ENCODE measurements at regions not wholly inside any gene's neighbourhood (a gene's known extent, or its start where the extent isn't known, plus 50 kb on each side); places are given as distances from the start of the nearest gene placed in this dataset.

DNA sequence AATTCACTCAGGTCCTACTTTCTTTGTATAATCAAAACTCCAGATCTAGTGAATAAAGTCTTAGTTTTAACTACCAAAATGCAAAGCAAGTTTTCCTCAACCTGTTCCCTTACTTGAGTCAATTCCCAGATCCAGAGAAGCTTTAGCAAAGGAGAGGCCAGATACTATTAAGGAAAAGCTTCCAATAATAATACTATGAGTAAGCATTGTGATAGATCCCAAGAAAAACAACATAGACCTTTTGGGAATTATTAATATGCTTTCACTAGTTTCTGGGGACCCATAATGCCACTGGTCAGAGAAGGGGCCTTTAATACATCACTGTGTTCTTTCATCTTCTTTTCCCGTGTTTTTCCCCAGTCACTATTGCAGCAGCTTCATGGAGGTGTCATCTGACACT, 339.9 kb upstream of the CDIN1 start:
- Histone ChIP-seq H3K4me1 (ENCODE audit: control insufficient read depth, low read length) (no peaks in the 10 kb centered on the region), H3K27me3 (ENCODE audit: control insufficient read depth, low read length) (no peaks in the 10 kb centered on the region), H3K4me3 (ENCODE audit: low read length) (no peak overlapping the region), H3K9me3 (ENCODE audit: control insufficient read depth, insufficient read depth, low read length) (no peaks in the 10 kb centered on the region), H4K20me1 (ENCODE audit: control insufficient read depth, insufficient read depth, low read depth, low read length) (no peaks in the 10 kb centered on the region), H3K4me2 (ENCODE audit: low read length) (no peak overlapping the region), H3F3A (ENCODE audit: control insufficient read depth, insufficient read depth) (no peaks in the 10 kb centered on the region), H3K36me3 (ENCODE audit: control insufficient read depth, low read length) (no peaks in the 10 kb centered on the region), H3K9me2 (replicated peaks; ENCODE audit: control insufficient read depth, low read length) (no peaks in the 10 kb centered on the region), H3K27ac (ENCODE audit: low read depth, low read length) (no peak overlapping the region), H3K79me2 (ENCODE audit: control insufficient read depth, low read length) (no peaks in the 10 kb centered on the region)
- TF ChIP-seq, protein P1, sequence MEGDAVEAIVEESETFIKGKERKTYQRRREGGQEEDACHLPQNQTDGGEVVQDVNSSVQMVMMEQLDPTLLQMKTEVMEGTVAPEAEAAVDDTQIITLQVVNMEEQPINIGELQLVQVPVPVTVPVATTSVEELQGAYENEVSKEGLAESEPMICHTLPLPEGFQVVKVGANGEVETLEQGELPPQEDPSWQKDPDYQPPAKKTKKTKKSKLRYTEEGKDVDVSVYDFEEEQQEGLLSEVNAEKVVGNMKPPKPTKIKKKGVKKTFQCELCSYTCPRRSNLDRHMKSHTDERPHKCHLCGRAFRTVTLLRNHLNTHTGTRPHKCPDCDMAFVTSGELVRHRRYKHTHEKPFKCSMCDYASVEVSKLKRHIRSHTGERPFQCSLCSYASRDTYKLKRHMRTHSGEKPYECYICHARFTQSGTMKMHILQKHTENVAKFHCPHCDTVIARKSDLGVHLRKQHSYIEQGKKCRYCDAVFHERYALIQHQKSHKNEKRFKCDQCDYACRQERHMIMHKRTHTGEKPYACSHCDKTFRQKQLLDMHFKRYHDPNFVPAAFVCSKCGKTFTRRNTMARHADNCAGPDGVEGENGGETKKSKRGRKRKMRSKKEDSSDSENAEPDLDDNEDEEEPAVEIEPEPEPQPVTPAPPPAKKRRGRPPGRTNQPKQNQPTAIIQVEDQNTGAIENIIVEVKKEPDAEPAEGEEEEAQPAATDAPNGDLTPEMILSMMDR (IDR thresholded peaks at IDR 0.05; ENCODE audit: low read depth, low read length, poor library complexity, severe bottlenecking) = no peak
- TF ChIP-seq EZH2phosphoT487 (IDR thresholded peaks at IDR 0.05; ENCODE audit: borderline replicate concordance, low read length) = no peak

DNA sequence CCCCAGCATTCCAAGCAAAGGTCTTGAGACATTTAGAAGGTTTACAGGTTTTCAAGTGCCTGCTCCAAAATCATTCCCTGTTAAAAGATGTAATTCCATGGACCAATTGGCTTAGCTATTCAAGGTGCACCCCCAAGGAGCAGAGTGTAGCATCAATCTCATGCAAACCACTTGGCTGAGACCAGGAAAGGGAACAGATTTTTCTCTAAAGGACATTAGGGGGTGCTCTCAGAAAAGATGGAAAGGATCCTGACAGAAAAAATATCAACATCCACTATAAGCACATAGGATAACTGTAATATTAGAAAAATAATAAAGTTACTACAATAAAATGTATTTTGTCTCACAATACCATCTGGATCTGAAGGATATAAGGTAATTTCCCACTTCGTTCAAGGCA, 328.0 kb upstream of the CDIN1 start:
- no peaks in the 10 kb centered on the region for H3K79me2 ChIP-seq (ENCODE audit: control insufficient read depth, low read length)
- no peaks in the 10 kb centered on the region for H3K4me1 ChIP-seq (ENCODE audit: control insufficient read depth, low read length)
- H3K9me3 ChIP-seq (ENCODE audit: control insufficient read depth, insufficient read depth, low read length) = no peaks in the 10 kb centered on the region
- no peaks in the 10 kb centered on the region for H3F3A ChIP-seq (ENCODE audit: control insufficient read depth, insufficient read depth)
- H3K9me2 ChIP-seq (replicated peaks; ENCODE audit: control insufficient read depth, low read length) = no peaks in the 10 kb centered on the region
- H3K4me3 ChIP-seq (ENCODE audit: low read length) = no peak overlapping the region
- TF ChIP-seq, protein P1 (IDR thresholded peaks at IDR 0.05; ENCODE audit: low read depth, low read length, poor library complexity, severe bottlenecking) = no peak
- no peak for TF ChIP-seq EZH2phosphoT487 (IDR thresholded peaks at IDR 0.05; ENCODE audit: borderline replicate concordance, low read length)
- H3K27me3 ChIP-seq (ENCODE audit: control insufficient read depth, low read length) = no peaks in the 10 kb centered on the region
- no peaks in the 10 kb centered on the region for H4K20me1 ChIP-seq (ENCODE audit: control insufficient read depth, insufficient read depth, low read depth, low read length)
- H3K36me3 ChIP-seq (ENCODE audit: control insufficient read depth, low read length) = no peaks in the 10 kb centered on the region
- no peak overlapping the region for H3K27ac ChIP-seq (ENCODE audit: low read depth, low read length)
- no peak overlapping the region for H3K4me2 ChIP-seq (ENCODE audit: low read length)

- no peaks in the 10 kb centered on the region for H4K20me1 ChIP-seq (ENCODE audit: control insufficient read depth, insufficient read depth, low read depth, low read length)
- no peaks in the 10 kb centered on the region for H3K27me3 ChIP-seq (ENCODE audit: control insufficient read depth, low read length)
- H3K9me2 ChIP-seq (replicated peaks; ENCODE audit: control insufficient read depth, low read length) = no peaks in the 10 kb centered on the region
- no peaks in the 10 kb centered on the region for H3F3A ChIP-seq (ENCODE audit: control insufficient read depth, insufficient read depth)
- TF ChIP-seq EZH2phosphoT487 (IDR thresholded peaks at IDR 0.05; ENCODE audit: borderline replicate concordance, low read length) = no peak
- TF ChIP-seq, protein P1 (IDR thresholded peaks at IDR 0.05; ENCODE audit: low read depth, low read length, poor library complexity, severe bottlenecking) = no peak
- no peaks in the 10 kb centered on the region for H3K79me2 ChIP-seq (ENCODE audit: control insufficient read depth, low read length)
- no peak overlapping the region for H3K27ac ChIP-seq (ENCODE audit: low read depth, low read length)
- no peak overlapping the region for H3K4me3 ChIP-seq (ENCODE audit: low read length)
- no peaks in the 10 kb centered on the region for H3K36me3 ChIP-seq (ENCODE audit: control insufficient read depth, low read length)
- no peaks in the 10 kb centered on the region for H3K9me3 ChIP-seq (ENCODE audit: control insufficient read depth, insufficient read depth, low read length)
- H3K4me2 ChIP-seq (ENCODE audit: low read length) = no peak overlapping the region
- no peaks in the 10 kb centered on the region for H3K4me1 ChIP-seq (ENCODE audit: control insufficient read depth, low read length)
Observed at GRCh38 chr15:36252146-36252711, 327.2 kb upstream of the CDIN1 start.
